ENCODE measurements at regions not wholly inside any gene's neighbourhood (a gene's known extent, or its start where the extent isn't known, plus 50 kb on each side); places are given as distances from the start of the nearest gene placed in this dataset.

DNA sequence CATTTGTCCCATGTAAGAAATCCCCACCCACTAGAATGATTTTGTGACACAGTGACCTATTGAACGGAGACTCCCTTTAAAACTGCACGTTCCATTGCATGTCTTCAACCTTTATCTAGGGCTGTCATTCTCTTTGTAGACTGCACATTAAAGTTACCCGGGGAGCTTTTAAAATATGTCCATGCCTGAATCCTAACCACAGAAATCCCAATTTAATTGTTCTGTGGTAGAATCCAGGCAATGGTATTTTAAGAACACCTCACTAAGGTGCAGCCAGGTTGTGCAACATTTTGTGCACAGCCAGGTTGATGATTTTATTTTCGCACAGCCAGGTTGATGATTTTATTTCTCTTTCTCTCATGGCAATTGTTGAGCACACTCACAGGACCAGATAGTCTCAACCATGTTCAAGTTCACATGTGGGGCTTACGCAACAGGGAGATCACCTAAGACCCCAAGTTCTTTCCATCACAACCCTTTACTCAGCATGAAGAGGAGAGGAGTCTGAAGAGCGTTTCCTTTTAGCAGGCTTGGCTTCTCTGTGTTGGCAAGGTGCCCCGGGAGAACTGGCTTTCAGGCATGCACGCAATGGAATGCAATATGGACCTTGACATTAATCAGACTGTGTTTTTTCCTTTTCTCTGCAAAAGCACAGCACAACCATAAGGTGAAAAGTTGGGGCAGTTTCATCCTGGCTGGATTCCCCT lies 467.3 kb upstream of the ETAA1 start:
- no peak overlapping the region for H3K4me3 ChIP-seq (ENCODE audit: low read depth in 1 of 2, low read length in 2 of 2)
- H3K27ac ChIP-seq (ENCODE audit: low read depth, low read length) = peak overlapping the region; percentile 46
- no peaks in the 10 kb centered on the region for H3K27me3 ChIP-seq (ENCODE audit: control insufficient read depth in 1 of 2, insufficient read depth in 2 of 2, low read length in 2 of 2)
- no peaks in the 10 kb centered on the region for H3K36me3 ChIP-seq (ENCODE audit: insufficient read depth, low read length)
- H3K4me1 ChIP-seq (ENCODE audit: insufficient read depth, low read length) = peaks cover 21% of the 10 kb centered on the region
- no peaks in the 10 kb centered on the region for H3K9me3 ChIP-seq (ENCODE audit: low read length)
- no peak overlapping the region for H3K9ac ChIP-seq (ENCODE audit: low read length)

GRCh38 chr2:66930339-66931220 lies 466.6 kb upstream of the ETAA1 start:
- no peaks in the 10 kb centered on the region for H3K36me3 ChIP-seq (ENCODE audit: insufficient read depth, low read length)
- H3K4me3 ChIP-seq (ENCODE audit: low read depth in 1 of 2, low read length in 2 of 2) = no peak overlapping the region
- H3K9me3 ChIP-seq (ENCODE audit: low read length) = no peaks in the 10 kb centered on the region
- no peak overlapping the region for H3K9ac ChIP-seq (ENCODE audit: low read length)
- no peaks in the 10 kb centered on the region for H3K27me3 ChIP-seq (ENCODE audit: control insufficient read depth in 1 of 2, insufficient read depth in 2 of 2, low read length in 2 of 2)
- H3K4me1 ChIP-seq (ENCODE audit: insufficient read depth, low read length) = peaks cover 21% of the 10 kb centered on the region
- peak overlapping the region; percentile 46 for H3K27ac ChIP-seq (ENCODE audit: low read depth, low read length)

DNA sequence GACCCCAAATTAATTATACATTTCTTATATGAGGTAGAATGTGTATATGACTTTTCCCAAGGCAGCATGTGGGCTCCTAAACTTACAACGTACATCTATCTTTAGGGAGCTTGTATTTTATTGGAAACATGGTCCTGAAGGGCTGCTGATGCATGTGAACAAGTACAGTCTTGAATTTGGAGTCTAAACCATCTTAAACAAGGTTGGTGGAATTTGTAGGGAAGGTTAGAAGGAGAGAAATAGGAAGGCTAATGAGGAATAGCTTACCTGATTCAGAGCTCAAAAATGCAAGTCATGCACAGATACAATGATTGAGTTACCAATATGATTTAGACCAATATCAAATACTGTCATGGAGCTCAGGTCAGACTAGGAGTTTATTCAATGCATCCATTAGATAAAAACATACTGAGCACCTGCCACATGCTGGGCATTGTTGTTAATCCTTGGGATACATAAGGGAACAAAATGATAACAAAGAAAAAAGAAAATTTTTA lies 458.6 kb upstream of the ETAA1 start:
- no peaks in the 10 kb centered on the region for H3K9me3 ChIP-seq (ENCODE audit: low read length)
- no peaks in the 10 kb centered on the region for H3K27me3 ChIP-seq (ENCODE audit: control insufficient read depth in 1 of 2, insufficient read depth in 2 of 2, low read length in 2 of 2)
- no peaks in the 10 kb centered on the region for H3K36me3 ChIP-seq (ENCODE audit: insufficient read depth, low read length)
- H3K4me1 ChIP-seq (ENCODE audit: insufficient read depth, low read length) = no peaks in the 10 kb centered on the region
- no peak overlapping the region for H3K4me3 ChIP-seq (ENCODE audit: low read depth in 1 of 2, low read length in 2 of 2)
- no peak overlapping the region for H3K27ac ChIP-seq (ENCODE audit: low read depth, low read length)
- no peak overlapping the region for H3K9ac ChIP-seq (ENCODE audit: low read length)

- no peaks in the 10 kb centered on the region for H3K36me3 ChIP-seq (ENCODE audit: insufficient read depth, low read length)
- no peak overlapping the region for H3K27ac ChIP-seq (ENCODE audit: low read depth, low read length)
- no peak overlapping the region for H3K9ac ChIP-seq (ENCODE audit: low read length)
- H3K4me3 ChIP-seq (ENCODE audit: low read depth in 1 of 2, low read length in 2 of 2) = no peak overlapping the region
- H3K9me3 ChIP-seq (ENCODE audit: low read length) = no peaks in the 10 kb centered on the region
- no peaks in the 10 kb centered on the region for H3K4me1 ChIP-seq (ENCODE audit: insufficient read depth, low read length)
- no peaks in the 10 kb centered on the region for H3K27me3 ChIP-seq (ENCODE audit: control insufficient read depth in 1 of 2, insufficient read depth in 2 of 2, low read length in 2 of 2)
These were observed 457.1 kb upstream of the ETAA1 start for GRCh38 chr2:66940080-66940479.

GRCh38 chr2:66948234-66948633 lies 448.9 kb upstream of the ETAA1 start:
- no peaks in the 10 kb centered on the region for H3K27me3 ChIP-seq (ENCODE audit: control insufficient read depth in 1 of 2, insufficient read depth in 2 of 2, low read length in 2 of 2)
- no peak overlapping the region for H3K4me3 ChIP-seq (ENCODE audit: low read depth in 1 of 2, low read length in 2 of 2)
- H3K9ac ChIP-seq (ENCODE audit: low read length) = no peak overlapping the region
- H3K4me1 ChIP-seq (ENCODE audit: insufficient read depth, low read length) = peaks cover 7% of the 10 kb centered on the region
- no peaks in the 10 kb centered on the region for H3K36me3 ChIP-seq (ENCODE audit: insufficient read depth, low read length)
- H3K9me3 ChIP-seq (ENCODE audit: low read length) = no peaks in the 10 kb centered on the region
- no peak overlapping the region for H3K27ac ChIP-seq (ENCODE audit: low read depth, low read length)

GRCh38 chr2:66957198-66957597 lies 439.9 kb upstream of the ETAA1 start:
- Histone ChIP-seq H3K27ac (ENCODE audit: low read depth, low read length) (no peak overlapping the region), H3K9me3 (ENCODE audit: low read length) (no peaks in the 10 kb centered on the region), H3K4me1 (ENCODE audit: insufficient read depth, low read length) (peaks cover 20% of the 10 kb centered on the region), H3K27me3 (ENCODE audit: control insufficient read depth in 1 of 2, insufficient read depth in 2 of 2, low read length in 2 of 2) (no peaks in the 10 kb centered on the region), H3K4me3 (ENCODE audit: low read depth in 1 of 2, low read length in 2 of 2) (no peak overlapping the region), H3K36me3 (ENCODE audit: insufficient read depth, low read length) (no peaks in the 10 kb centered on the region), H3K9ac (ENCODE audit: low read length) (no peak overlapping the region)

DNA sequence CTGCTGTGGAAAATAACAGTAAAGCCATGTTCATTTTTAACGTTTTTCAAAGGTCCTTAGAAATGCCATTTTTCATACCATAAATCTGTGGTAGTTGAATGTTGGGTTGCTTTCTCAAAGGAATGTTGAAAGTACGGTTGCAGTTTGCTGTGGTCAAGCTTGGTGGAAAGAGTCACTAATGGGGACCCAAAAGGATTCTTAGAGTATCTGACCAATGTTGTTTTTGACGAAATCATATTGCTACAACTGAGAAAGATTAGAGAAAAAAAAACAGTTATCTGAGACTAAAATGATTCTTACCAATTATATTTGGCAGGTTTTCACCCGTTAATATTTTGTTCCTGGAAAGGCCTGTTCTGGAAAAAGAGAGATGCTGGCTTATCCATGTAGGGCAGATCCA lies 439.5 kb upstream of the ETAA1 start:
- H3K9ac ChIP-seq (ENCODE audit: low read length) = no peak overlapping the region
- H3K4me1 ChIP-seq (ENCODE audit: insufficient read depth, low read length) = peaks cover 20% of the 10 kb centered on the region
- no peaks in the 10 kb centered on the region for H3K27me3 ChIP-seq (ENCODE audit: control insufficient read depth in 1 of 2, insufficient read depth in 2 of 2, low read length in 2 of 2)
- no peak overlapping the region for H3K4me3 ChIP-seq (ENCODE audit: low read depth in 1 of 2, low read length in 2 of 2)
- H3K36me3 ChIP-seq (ENCODE audit: insufficient read depth, low read length) = no peaks in the 10 kb centered on the region
- H3K9me3 ChIP-seq (ENCODE audit: low read length) = no peaks in the 10 kb centered on the region
- H3K27ac ChIP-seq (ENCODE audit: low read depth, low read length) = no peak overlapping the region

GRCh38 chr2:66960161-66960560 lies 437.0 kb upstream of the ETAA1 start:
- Histone ChIP-seq H3K4me3 (ENCODE audit: low read depth in 1 of 2, low read length in 2 of 2) (no peak overlapping the region), H3K27me3 (ENCODE audit: control insufficient read depth in 1 of 2, insufficient read depth in 2 of 2, low read length in 2 of 2) (no peaks in the 10 kb centered on the region), H3K4me1 (ENCODE audit: insufficient read depth, low read length) (peaks cover 34% of the 10 kb centered on the region), H3K9me3 (ENCODE audit: low read length) (no peaks in the 10 kb centered on the region), H3K9ac (ENCODE audit: low read length) (no peak overlapping the region), H3K36me3 (ENCODE audit: insufficient read depth, low read length) (no peaks in the 10 kb centered on the region), H3K27ac (ENCODE audit: low read depth, low read length) (no peak overlapping the region)

GRCh38 chr2:66962716-66963115 lies 434.4 kb upstream of the ETAA1 start:
- H3K27ac ChIP-seq (ENCODE audit: low read depth, low read length) = peak overlapping the region; percentile 45
- no peak overlapping the region for H3K9ac ChIP-seq (ENCODE audit: low read length)
- H3K4me3 ChIP-seq (ENCODE audit: low read depth in 1 of 2, low read length in 2 of 2) = no peak overlapping the region

DNA sequence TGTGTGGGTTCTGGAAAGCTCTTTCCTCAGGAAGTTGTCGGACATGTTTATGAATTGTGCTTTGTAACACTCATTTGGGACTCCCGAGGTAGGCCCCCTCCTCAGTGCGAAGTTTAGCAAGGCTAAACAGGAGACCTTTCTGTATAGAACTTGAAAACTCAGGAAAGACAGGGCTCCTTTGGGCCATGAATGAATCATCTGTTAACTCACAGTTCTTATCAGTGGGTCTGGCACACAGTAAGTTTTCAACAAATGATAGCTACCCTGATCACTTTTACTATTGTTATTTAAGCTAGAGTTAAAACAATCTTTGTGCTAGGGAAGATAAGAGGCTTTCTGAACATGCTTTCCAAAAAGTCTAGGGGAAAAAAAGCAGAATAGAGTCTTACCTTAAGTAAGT lies 430.5 kb upstream of the ETAA1 start:
- no peak overlapping the region for H3K9ac ChIP-seq (ENCODE audit: low read length)
- no peaks in the 10 kb centered on the region for H3K27me3 ChIP-seq (ENCODE audit: control insufficient read depth in 1 of 2, insufficient read depth in 2 of 2, low read length in 2 of 2)
- no peak overlapping the region for H3K4me3 ChIP-seq (ENCODE audit: low read depth in 1 of 2, low read length in 2 of 2)
- no peak overlapping the region for H3K27ac ChIP-seq (ENCODE audit: low read depth, low read length)
- no peaks in the 10 kb centered on the region for H3K9me3 ChIP-seq (ENCODE audit: low read length)
- H3K4me1 ChIP-seq (ENCODE audit: insufficient read depth, low read length) = peaks cover 32% of the 10 kb centered on the region
- H3K36me3 ChIP-seq (ENCODE audit: insufficient read depth, low read length) = no peaks in the 10 kb centered on the region

More at GRCh38 chr2:66962716-66963115, 434.4 kb upstream of the ETAA1 start:
- Histone ChIP-seq H3K36me3 (ENCODE audit: insufficient read depth, low read length) (no peaks in the 10 kb centered on the region), H3K4me1 (ENCODE audit: insufficient read depth, low read length) (peaks cover 34% of the 10 kb centered on the region), H3K9me3 (ENCODE audit: low read length) (no peaks in the 10 kb centered on the region), H3K27me3 (ENCODE audit: control insufficient read depth in 1 of 2, insufficient read depth in 2 of 2, low read length in 2 of 2) (no peaks in the 10 kb centered on the region)

DNA sequence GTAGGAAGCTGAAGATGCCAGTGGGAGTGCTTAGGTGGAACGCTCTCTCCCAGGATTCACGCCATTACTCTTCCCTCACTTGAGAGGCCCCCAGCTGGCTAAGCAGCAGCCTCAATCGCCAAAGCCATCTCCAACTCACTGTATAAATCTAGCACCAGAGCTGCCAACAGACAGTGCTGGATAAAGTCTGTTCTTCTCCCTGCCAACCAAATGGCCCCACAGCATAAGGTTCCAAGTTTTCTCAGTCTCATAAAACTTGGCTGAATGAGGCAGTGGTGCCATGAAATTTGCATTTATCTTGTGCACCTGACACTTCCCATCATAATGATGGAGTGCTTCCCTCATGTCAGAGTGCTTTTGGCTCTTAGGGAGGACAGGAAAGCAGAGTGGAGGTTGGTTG lies 428.2 kb upstream of the ETAA1 start:
- Histone ChIP-seq H3K4me3 (ENCODE audit: low read depth in 1 of 2, low read length in 2 of 2) (no peak overlapping the region), H3K9me3 (ENCODE audit: low read length) (no peaks in the 10 kb centered on the region), H3K36me3 (ENCODE audit: insufficient read depth, low read length) (no peaks in the 10 kb centered on the region), H3K27ac (ENCODE audit: low read depth, low read length) (no peak overlapping the region), H3K9ac (ENCODE audit: low read length) (no peak overlapping the region), H3K4me1 (ENCODE audit: insufficient read depth, low read length) (peaks cover 11% of the 10 kb centered on the region), H3K27me3 (ENCODE audit: control insufficient read depth in 1 of 2, insufficient read depth in 2 of 2, low read length in 2 of 2) (no peaks in the 10 kb centered on the region)
